IPS DF 4.7 (cell line): ENCODE measurements at regions not wholly inside any gene's neighbourhood (a gene's known extent, or its start where the extent isn't known, plus 50 kb on each side); places are given as distances from the start of the nearest gene placed in this dataset.

Source experiments
- DNase-seq: peaks from one replicate; pipeline ENCODE4 v3.0.0-alpha.2; 2013; ENCODE audit warnings: low spot score; ENCODE audit errors: extremely low read depth

GRCh38 chr2:76455910-76456309 is 745.2 kb upstream of the GCFC2 start:
- DNase-seq, result no peak

- DNase-seq, result no peak
These were observed 739.3 kb upstream of the GCFC2 start for GRCh38 chr2:76450024-76450475.

GRCh38 chr2:76448956-76449355 is 738.2 kb upstream of the GCFC2 start:
- DNase-seq, result no peak

- no peak for DNase-seq
These were observed 736.6 kb upstream of the GCFC2 start for GRCh38 chr2:76447294-76447693.

- DNase-seq, result peak; percentile 22
These were observed 736.2 kb upstream of the GCFC2 start for GRCh38 chr2:76446872-76447271.

GRCh38 chr2:76445880-76446279 is 735.2 kb upstream of the GCFC2 start:
- DNase-seq, result no peak

- DNase-seq, result no peak
These were observed 734.0 kb upstream of the GCFC2 start for GRCh38 chr2:76444732-76445131.

GRCh38 chr2:76437564-76437963 is 726.8 kb upstream of the GCFC2 start:
- DNase-seq, result no peak

GRCh38 chr2:76429374-76429773 is 718.7 kb upstream of the GCFC2 start:
- no peak for DNase-seq

- no peak for DNase-seq
These were observed 716.7 kb upstream of the GCFC2 start for GRCh38 chr2:76427452-76427851.

- DNase-seq, result no peak
These were observed 705.1 kb upstream of the GCFC2 start for GRCh38 chr2:76415821-76416220.

- no peak for DNase-seq
These were observed 702.7 kb upstream of the GCFC2 start for GRCh38 chr2:76413436-76413835.

GRCh38 chr2:76406134-76406855 is 695.6 kb upstream of the GCFC2 start:
- DNase-seq, result no peak

- DNase-seq, result no peak
These were observed 682.6 kb upstream of the GCFC2 start for GRCh38 chr2:76393356-76393755.

- no peak for DNase-seq
These were observed 681.0 kb upstream of the GCFC2 start for GRCh38 chr2:76391678-76392077.

GRCh38 chr2:76387294-76387693 is 676.6 kb upstream of the GCFC2 start:
- DNase-seq, result no peak

- no peak for DNase-seq
These were observed 675.2 kb upstream of the GCFC2 start for GRCh38 chr2:76385943-76386342.

GRCh38 chr2:76381624-76382023 is 670.9 kb upstream of the GCFC2 start:
- no peak for DNase-seq

- no peak for DNase-seq
These were observed 667.4 kb upstream of the GCFC2 start for GRCh38 chr2:76378140-76378539.

- DNase-seq, result no peak
These were observed 630.7 kb upstream of the GCFC2 start for GRCh38 chr2:76341439-76341838.

- no peak for DNase-seq
These were observed 622.2 kb upstream of the GCFC2 start for GRCh38 chr2:76332871-76333270.

GRCh38 chr2:76330865-76331264 is 620.1 kb upstream of the GCFC2 start:
- DNase-seq, result no peak

GRCh38 chr2:76326636-76327035 is 615.9 kb upstream of the GCFC2 start:
- no peak for DNase-seq

GRCh38 chr2:76323381-76323780 is 612.7 kb upstream of the GCFC2 start:
- DNase-seq, result no peak
